ENCODE measurements at regions not wholly inside any gene's neighbourhood (a gene's known extent, or its start where the extent isn't known, plus 50 kb on each side); places are given as distances from the start of the nearest gene placed in this dataset.
"Not testable (repeated sequence)": the region's sequence is repeated elsewhere in the genome, so short reads cannot be mapped to it uniquely, and the experiment has no call there.

GRCh38 chr5:7170785-7171184 lies 225.2 kb upstream of the ADCY2 start:
- not testable (repeated sequence) for H3K27ac ChIP-seq (ENCODE audit: low read depth, low read length); H3K9ac ChIP-seq (ENCODE audit: low read depth in 1 of 3, low read length in 3 of 3); H3K4me3 ChIP-seq (ENCODE audit: low read length in 3 of 3); H3K36me3 ChIP-seq (ENCODE audit: control insufficient read depth in 3 of 3, insufficient read depth in 3 of 3, low read length in 3 of 3); H3K4me1 ChIP-seq (ENCODE audit: control insufficient read depth in 3 of 3, insufficient read depth in 3 of 3, low read length in 3 of 3); H3K9me3 ChIP-seq (ENCODE audit: control insufficient read depth in 3 of 3, low read length in 3 of 3); H3K27me3 ChIP-seq (ENCODE audit: control insufficient read depth in 3 of 3, insufficient read depth in 3 of 3, low read length in 3 of 3)

DNA sequence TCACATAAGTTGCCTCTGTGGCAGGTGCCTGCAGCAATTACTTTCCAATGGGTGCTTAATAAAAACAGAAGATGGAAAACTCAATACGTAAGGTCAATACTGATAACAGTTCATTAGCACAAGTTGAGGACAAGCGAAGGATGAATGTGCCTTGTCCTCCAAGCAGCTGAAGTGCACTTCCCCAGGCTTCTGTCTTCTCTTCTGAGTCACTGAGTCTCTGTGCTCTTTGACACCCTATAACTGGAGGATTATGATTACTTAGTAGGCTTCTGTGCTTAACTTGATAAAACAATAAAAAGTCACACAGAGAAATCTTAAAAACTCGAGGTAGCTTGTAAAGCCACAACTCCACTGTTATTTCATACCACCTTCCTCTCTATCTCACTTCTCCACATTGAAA lies 216.6 kb upstream of the ADCY2 start:
- H3K4me1 ChIP-seq (ENCODE audit: control insufficient read depth in 3 of 3, insufficient read depth in 3 of 3, low read length in 3 of 3), result no peaks in the 10 kb centered on the region
- H3K27me3 ChIP-seq (ENCODE audit: control insufficient read depth in 3 of 3, insufficient read depth in 3 of 3, low read length in 3 of 3), result no peaks in the 10 kb centered on the region
- H3K36me3 ChIP-seq (ENCODE audit: control insufficient read depth in 3 of 3, insufficient read depth in 3 of 3, low read length in 3 of 3), result no peaks in the 10 kb centered on the region
- H3K9ac ChIP-seq (ENCODE audit: low read depth in 1 of 3, low read length in 3 of 3), result no peak overlapping the region
- no peak overlapping the region for H3K27ac ChIP-seq (ENCODE audit: low read depth, low read length)
- H3K9me3 ChIP-seq (ENCODE audit: control insufficient read depth in 3 of 3, low read length in 3 of 3), result no peaks in the 10 kb centered on the region
- no peak overlapping the region for H3K4me3 ChIP-seq (ENCODE audit: low read length in 3 of 3)

DNA sequence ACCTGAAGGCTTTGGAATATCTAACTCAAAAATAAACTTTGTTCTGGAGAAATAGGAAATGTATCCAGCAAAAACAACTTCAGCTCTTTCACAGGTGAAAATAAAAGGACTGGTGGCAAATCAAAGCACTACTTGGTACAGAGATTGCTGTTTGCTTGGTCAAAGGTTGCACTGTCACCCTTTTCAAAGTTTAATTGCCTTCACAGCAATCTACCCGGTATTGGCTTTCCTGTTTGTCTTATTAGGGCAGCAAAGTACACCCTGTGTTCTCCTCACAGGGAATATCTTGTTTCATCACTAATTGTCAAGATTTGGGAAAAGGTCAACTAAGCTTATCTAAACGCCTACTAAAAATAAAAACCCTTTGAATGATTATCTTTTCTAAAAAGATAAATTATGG lies 214.1 kb upstream of the ADCY2 start:
- Histone ChIP-seq H3K9ac (ENCODE audit: low read depth in 1 of 3, low read length in 3 of 3) (no peak overlapping the region), H3K27me3 (ENCODE audit: control insufficient read depth in 3 of 3, insufficient read depth in 3 of 3, low read length in 3 of 3) (no peaks in the 10 kb centered on the region), H3K4me3 (ENCODE audit: low read length in 3 of 3) (no peak overlapping the region), H3K9me3 (ENCODE audit: control insufficient read depth in 3 of 3, low read length in 3 of 3) (no peaks in the 10 kb centered on the region), H3K4me1 (ENCODE audit: control insufficient read depth in 3 of 3, insufficient read depth in 3 of 3, low read length in 3 of 3) (no peaks in the 10 kb centered on the region), H3K36me3 (ENCODE audit: control insufficient read depth in 3 of 3, insufficient read depth in 3 of 3, low read length in 3 of 3) (no peaks in the 10 kb centered on the region), H3K27ac (ENCODE audit: low read depth, low read length) (no peak overlapping the region)

GRCh38 chr5:7185742-7186141 lies 210.2 kb upstream of the ADCY2 start:
- no peak overlapping the region for H3K9ac ChIP-seq (ENCODE audit: low read depth in 1 of 3, low read length in 3 of 3)
- H3K27me3 ChIP-seq (ENCODE audit: control insufficient read depth in 3 of 3, insufficient read depth in 3 of 3, low read length in 3 of 3), result no peaks in the 10 kb centered on the region
- H3K4me1 ChIP-seq (ENCODE audit: control insufficient read depth in 3 of 3, insufficient read depth in 3 of 3, low read length in 3 of 3), result no peaks in the 10 kb centered on the region
- no peaks in the 10 kb centered on the region for H3K36me3 ChIP-seq (ENCODE audit: control insufficient read depth in 3 of 3, insufficient read depth in 3 of 3, low read length in 3 of 3)
- H3K4me3 ChIP-seq (ENCODE audit: low read length in 3 of 3), result no peak overlapping the region
- no peak overlapping the region for H3K27ac ChIP-seq (ENCODE audit: low read depth, low read length)
- H3K9me3 ChIP-seq (ENCODE audit: control insufficient read depth in 3 of 3, low read length in 3 of 3), result no peaks in the 10 kb centered on the region

DNA sequence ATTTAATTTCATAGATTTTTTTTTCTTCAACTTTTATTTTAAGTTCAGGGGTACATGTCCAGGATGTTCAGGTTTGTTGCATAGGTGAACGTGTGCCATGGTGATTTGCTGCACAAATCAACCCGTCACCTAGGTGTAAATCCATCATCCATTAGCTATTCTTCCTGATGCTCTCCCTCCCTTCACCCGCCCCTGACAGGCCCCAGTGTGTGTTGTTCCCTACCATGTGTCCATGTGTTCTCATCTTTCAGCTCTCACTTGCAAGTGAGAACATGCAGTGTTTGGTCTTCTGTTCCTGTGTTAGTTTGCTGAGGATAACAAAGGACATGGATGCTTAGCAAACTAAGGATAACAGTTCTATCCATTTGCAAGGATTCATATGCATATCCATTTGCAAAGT lies 209.1 kb upstream of the ADCY2 start:
- Histone ChIP-seq H3K9ac (ENCODE audit: low read depth in 1 of 3, low read length in 3 of 3) (no peak overlapping the region), H3K4me3 (ENCODE audit: low read length in 3 of 3) (no peak overlapping the region), H3K4me1 (ENCODE audit: control insufficient read depth in 3 of 3, insufficient read depth in 3 of 3, low read length in 3 of 3) (no peaks in the 10 kb centered on the region), H3K36me3 (ENCODE audit: control insufficient read depth in 3 of 3, insufficient read depth in 3 of 3, low read length in 3 of 3) (no peaks in the 10 kb centered on the region), H3K27ac (ENCODE audit: low read depth, low read length) (no peak overlapping the region), H3K27me3 (ENCODE audit: control insufficient read depth in 3 of 3, insufficient read depth in 3 of 3, low read length in 3 of 3) (no peaks in the 10 kb centered on the region), H3K9me3 (ENCODE audit: control insufficient read depth in 3 of 3, low read length in 3 of 3) (no peaks in the 10 kb centered on the region)

DNA sequence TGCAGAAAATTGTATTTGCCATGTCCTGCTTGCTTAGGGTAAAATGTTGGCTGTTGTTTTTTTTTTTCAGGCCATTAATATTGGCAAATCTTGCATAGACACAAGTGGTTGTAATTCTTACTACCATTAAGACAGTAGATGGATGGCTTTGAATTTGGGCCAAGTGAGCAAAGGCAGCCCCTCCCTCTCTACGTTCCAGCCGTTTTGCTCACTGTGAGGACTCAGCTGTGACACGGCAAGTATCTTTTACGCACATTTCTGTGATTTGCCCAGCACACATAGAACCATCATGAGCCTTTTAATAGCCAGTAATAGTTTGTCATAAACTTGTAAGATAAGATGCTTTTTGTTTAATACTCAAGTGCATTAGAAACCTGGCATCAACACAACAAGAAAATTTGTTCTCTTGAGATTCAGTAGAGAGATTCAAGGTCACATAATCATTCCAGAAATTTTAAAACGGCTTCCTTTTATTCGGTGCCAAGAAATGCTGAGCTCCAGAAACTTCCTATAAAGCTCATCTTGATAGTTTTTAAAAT lies 205.2 kb upstream of the ADCY2 start:
- H3K4me3 ChIP-seq (ENCODE audit: low read length in 3 of 3), result no peak overlapping the region
- no peaks in the 10 kb centered on the region for H3K36me3 ChIP-seq (ENCODE audit: control insufficient read depth in 3 of 3, insufficient read depth in 3 of 3, low read length in 3 of 3)
- no peak overlapping the region for H3K9ac ChIP-seq (ENCODE audit: low read depth in 1 of 3, low read length in 3 of 3)
- no peaks in the 10 kb centered on the region for H3K4me1 ChIP-seq (ENCODE audit: control insufficient read depth in 3 of 3, insufficient read depth in 3 of 3, low read length in 3 of 3)
- no peaks in the 10 kb centered on the region for H3K9me3 ChIP-seq (ENCODE audit: control insufficient read depth in 3 of 3, low read length in 3 of 3)
- no peaks in the 10 kb centered on the region for H3K27me3 ChIP-seq (ENCODE audit: control insufficient read depth in 3 of 3, insufficient read depth in 3 of 3, low read length in 3 of 3)
- H3K27ac ChIP-seq (ENCODE audit: low read depth, low read length), result no peak overlapping the region

GRCh38 chr5:7192016-7192415 lies 203.9 kb upstream of the ADCY2 start:
- H3K9me3 ChIP-seq (ENCODE audit: control insufficient read depth in 3 of 3, low read length in 3 of 3), result no peaks in the 10 kb centered on the region

DNA sequence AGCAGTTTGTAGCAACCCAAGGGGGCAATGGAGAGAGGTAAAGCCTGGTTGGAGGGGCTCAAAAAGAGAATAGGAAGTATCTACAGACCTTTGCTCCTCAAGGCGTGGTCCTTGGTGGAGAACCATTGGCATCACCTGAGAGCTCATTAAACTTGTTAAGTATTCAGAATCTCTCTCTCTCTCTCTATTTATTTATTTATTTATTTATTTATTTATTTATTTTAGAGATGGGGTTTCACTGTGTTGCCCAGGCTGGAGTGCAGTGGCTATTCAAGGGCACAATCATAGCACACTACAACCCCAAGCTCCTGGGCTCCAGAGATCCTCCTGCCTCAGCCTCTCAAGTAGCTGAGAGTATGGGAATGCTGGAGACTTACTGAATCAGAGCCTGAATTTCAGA lies 193.1 kb upstream of the ADCY2 start:
- no peaks in the 10 kb centered on the region for H3K27me3 ChIP-seq (ENCODE audit: control insufficient read depth in 3 of 3, insufficient read depth in 3 of 3, low read length in 3 of 3)
- H3K9ac ChIP-seq (ENCODE audit: low read depth in 1 of 3, low read length in 3 of 3), result no peak overlapping the region
- H3K36me3 ChIP-seq (ENCODE audit: control insufficient read depth in 3 of 3, insufficient read depth in 3 of 3, low read length in 3 of 3), result no peaks in the 10 kb centered on the region
- no peak overlapping the region for H3K27ac ChIP-seq (ENCODE audit: low read depth, low read length)
- H3K4me1 ChIP-seq (ENCODE audit: control insufficient read depth in 3 of 3, insufficient read depth in 3 of 3, low read length in 3 of 3), result no peaks in the 10 kb centered on the region
- no peak overlapping the region for H3K4me3 ChIP-seq (ENCODE audit: low read length in 3 of 3)
- peaks cover 0 to 4% (median 0%) of the 10 kb centered on the region in 3 donors for H3K9me3 ChIP-seq (ENCODE audit: control insufficient read depth in 3 of 3, low read length in 3 of 3)

More at GRCh38 chr5:7192016-7192415, 203.9 kb upstream of the ADCY2 start:
- H3K4me1 ChIP-seq (ENCODE audit: control insufficient read depth in 3 of 3, insufficient read depth in 3 of 3, low read length in 3 of 3), result no peaks in the 10 kb centered on the region
- H3K27ac ChIP-seq (ENCODE audit: low read depth, low read length), result no peak overlapping the region
- no peaks in the 10 kb centered on the region for H3K36me3 ChIP-seq (ENCODE audit: control insufficient read depth in 3 of 3, insufficient read depth in 3 of 3, low read length in 3 of 3)
- no peak overlapping the region for H3K9ac ChIP-seq (ENCODE audit: low read depth in 1 of 3, low read length in 3 of 3)
- no peak overlapping the region for H3K4me3 ChIP-seq (ENCODE audit: low read length in 3 of 3)
- no peaks in the 10 kb centered on the region for H3K27me3 ChIP-seq (ENCODE audit: control insufficient read depth in 3 of 3, insufficient read depth in 3 of 3, low read length in 3 of 3)

GRCh38 chr5:7207979-7208378 lies 188.0 kb upstream of the ADCY2 start:
- Histone ChIP-seq H3K9ac (ENCODE audit: low read depth in 1 of 3, low read length in 3 of 3) (no peak overlapping the region), H3K36me3 (ENCODE audit: control insufficient read depth in 3 of 3, insufficient read depth in 3 of 3, low read length in 3 of 3) (no peaks in the 10 kb centered on the region), H3K4me3 (ENCODE audit: low read length in 3 of 3) (no peak overlapping the region), H3K9me3 (ENCODE audit: control insufficient read depth in 3 of 3, low read length in 3 of 3) (no peaks in the 10 kb centered on the region), H3K27ac (ENCODE audit: low read depth, low read length) (no peak overlapping the region), H3K4me1 (ENCODE audit: control insufficient read depth in 3 of 3, insufficient read depth in 3 of 3, low read length in 3 of 3) (no peaks in the 10 kb centered on the region), H3K27me3 (ENCODE audit: control insufficient read depth in 3 of 3, insufficient read depth in 3 of 3, low read length in 3 of 3) (no peaks in the 10 kb centered on the region)

GRCh38 chr5:7208938-7209337 lies 187.0 kb upstream of the ADCY2 start:
- H3K27ac ChIP-seq (ENCODE audit: low read depth, low read length), result no peak overlapping the region
- H3K36me3 ChIP-seq (ENCODE audit: control insufficient read depth in 3 of 3, insufficient read depth in 3 of 3, low read length in 3 of 3), result no peaks in the 10 kb centered on the region
- no peak overlapping the region for H3K9ac ChIP-seq (ENCODE audit: low read depth in 1 of 3, low read length in 3 of 3)
- H3K4me3 ChIP-seq (ENCODE audit: low read length in 3 of 3), result no peak overlapping the region
- H3K27me3 ChIP-seq (ENCODE audit: control insufficient read depth in 3 of 3, insufficient read depth in 3 of 3, low read length in 3 of 3), result no peaks in the 10 kb centered on the region
- H3K4me1 ChIP-seq (ENCODE audit: control insufficient read depth in 3 of 3, insufficient read depth in 3 of 3, low read length in 3 of 3), result no peaks in the 10 kb centered on the region
- no peaks in the 10 kb centered on the region for H3K9me3 ChIP-seq (ENCODE audit: control insufficient read depth in 3 of 3, low read length in 3 of 3)

DNA sequence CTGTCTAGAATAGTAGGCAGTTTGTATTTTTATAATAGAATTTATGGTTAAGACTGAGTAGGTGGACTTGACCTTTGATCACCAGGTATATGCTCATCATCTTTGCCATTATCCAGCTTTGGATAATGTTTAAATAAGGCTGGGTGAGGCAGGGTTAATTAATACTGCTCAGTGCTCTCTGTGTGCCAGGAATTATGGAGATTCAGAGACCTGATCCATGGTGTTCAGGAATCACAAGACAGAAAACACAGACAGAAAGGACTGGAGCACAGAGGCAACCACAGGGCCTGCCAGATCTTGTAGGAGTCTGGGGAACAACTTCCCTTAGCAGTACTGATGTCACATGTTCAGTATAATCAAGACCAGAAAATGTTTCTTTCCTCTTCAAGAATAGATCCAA lies 186.3 kb upstream of the ADCY2 start:
- Histone ChIP-seq H3K4me3 (ENCODE audit: low read length in 3 of 3) (no peak overlapping the region), H3K27ac (ENCODE audit: low read depth, low read length) (no peak overlapping the region), H3K4me1 (ENCODE audit: control insufficient read depth in 3 of 3, insufficient read depth in 3 of 3, low read length in 3 of 3) (no peaks in the 10 kb centered on the region), H3K9ac (ENCODE audit: low read depth in 1 of 3, low read length in 3 of 3) (no peak overlapping the region), H3K36me3 (ENCODE audit: control insufficient read depth in 3 of 3, insufficient read depth in 3 of 3, low read length in 3 of 3) (no peaks in the 10 kb centered on the region), H3K27me3 (ENCODE audit: control insufficient read depth in 3 of 3, insufficient read depth in 3 of 3, low read length in 3 of 3) (no peaks in the 10 kb centered on the region), H3K9me3 (ENCODE audit: control insufficient read depth in 3 of 3, low read length in 3 of 3) (no peaks in the 10 kb centered on the region)

Measured in skeletal muscle tissue (tissue), 3 donors.